ENCODE measurements at regions not wholly inside any gene's neighbourhood (a gene's known extent, or its start where the extent isn't known, plus 50 kb on each side); places are given as distances from the start of the nearest gene placed in this dataset.
A peak's percentile ranks its signal among the peaks of the same experiment; 100 is the strongest.

GRCh38 chr5:57857696-57858095, 375.1 kb upstream of the ACTBL2 start:
- Histone ChIP-seq H3K27me3 (ENCODE audit: control insufficient read depth, insufficient read depth, low read length) (no peaks in the 10 kb centered on the region), H3K36me3 (ENCODE audit: control insufficient read depth, insufficient read depth, low read length) (no peaks in the 10 kb centered on the region), H3K4me3 (ENCODE audit: low read depth, low read length) (no peak overlapping the region)
- FAIRE-seq (no peak), DNase-seq (ENCODE audit: low read depth) (peak; percentile 78)
- TF ChIP-seq CTCF (IDR thresholded peaks at IDR 0.05; ENCODE audit: insufficient read depth, low read length, severe bottlenecking) = no peak

GRCh38 chr5:57855831-57856230, 373.2 kb upstream of the ACTBL2 start:
- Histone ChIP-seq H3K27me3 (ENCODE audit: control insufficient read depth, insufficient read depth, low read length) (no peaks in the 10 kb centered on the region), H3K4me3 (ENCODE audit: low read depth, low read length) (no peak overlapping the region), H3K36me3 (ENCODE audit: control insufficient read depth, insufficient read depth, low read length) (no peaks in the 10 kb centered on the region)
- DNase-seq (ENCODE audit: low read depth) = peak; percentile 69
- no peak for TF ChIP-seq CTCF (IDR thresholded peaks at IDR 0.05; ENCODE audit: insufficient read depth, low read length, severe bottlenecking)
- peak; percentile 91 for FAIRE-seq

- TF ChIP-seq CTCF (IDR thresholded peaks at IDR 0.05; ENCODE audit: insufficient read depth, low read length, severe bottlenecking) = no peak
- H3K4me3 ChIP-seq (ENCODE audit: low read depth, low read length) = no peak overlapping the region
- FAIRE-seq = no peak
- DNase-seq (ENCODE audit: low read depth) = no peak
- no peaks in the 10 kb centered on the region for H3K36me3 ChIP-seq (ENCODE audit: control insufficient read depth, insufficient read depth, low read length)
- H3K27me3 ChIP-seq (ENCODE audit: control insufficient read depth, insufficient read depth, low read length) = no peaks in the 10 kb centered on the region
These were observed 371.5 kb upstream of the ACTBL2 start for GRCh38 chr5:57853929-57854697.

GRCh38 chr5:57850109-57850508, 367.5 kb upstream of the ACTBL2 start:
- Histone ChIP-seq H3K4me3 (ENCODE audit: low read depth, low read length) (no peak overlapping the region), H3K27me3 (ENCODE audit: control insufficient read depth, insufficient read depth, low read length) (no peaks in the 10 kb centered on the region), H3K36me3 (ENCODE audit: control insufficient read depth, insufficient read depth, low read length) (no peaks in the 10 kb centered on the region)
- DNase-seq (ENCODE audit: low read depth) (no peak), FAIRE-seq (no peak)
- no peak for TF ChIP-seq CTCF (IDR thresholded peaks at IDR 0.05; ENCODE audit: insufficient read depth, low read length, severe bottlenecking)

GRCh38 chr5:57845025-57845424, 362.4 kb upstream of the ACTBL2 start:
- no peak for DNase-seq (ENCODE audit: low read depth)
- FAIRE-seq = no peak
- TF ChIP-seq CTCF (IDR thresholded peaks at IDR 0.05; ENCODE audit: insufficient read depth, low read length, severe bottlenecking) = no peak
- Histone ChIP-seq H3K4me3 (ENCODE audit: low read depth, low read length) (no peak overlapping the region), H3K27me3 (ENCODE audit: control insufficient read depth, insufficient read depth, low read length) (no peaks in the 10 kb centered on the region), H3K36me3 (ENCODE audit: control insufficient read depth, insufficient read depth, low read length) (no peaks in the 10 kb centered on the region)

- Histone ChIP-seq H3K4me3 (ENCODE audit: low read depth, low read length) (no peak overlapping the region), H3K27me3 (ENCODE audit: control insufficient read depth, insufficient read depth, low read length) (no peaks in the 10 kb centered on the region), H3K36me3 (ENCODE audit: control insufficient read depth, insufficient read depth, low read length) (no peaks in the 10 kb centered on the region)
- DNase-seq (ENCODE audit: low read depth) (no peak), FAIRE-seq (no peak)
- TF ChIP-seq CTCF (IDR thresholded peaks at IDR 0.05; ENCODE audit: insufficient read depth, low read length, severe bottlenecking) = no peak
These were observed 361.8 kb upstream of the ACTBL2 start for GRCh38 chr5:57844410-57844809.
